ENCODE measurements at regions not wholly inside any gene's neighbourhood (a gene's known extent, or its start where the extent isn't known, plus 50 kb on each side); places are given as distances from the start of the nearest gene placed in this dataset.

- H3K4me1 Mint-ChIP-seq (ENCODE audit: low read depth) = no peaks in the 10 kb centered on the region
- DNase-seq (no peak), ATAC-seq (no peak)
- intact Hi-C loops (cut with micrococcal nuclease) = no loop called here
- H3K9me3 Mint-ChIP-seq = no peaks in the 10 kb centered on the region
- POLR2A ChIA-PET = no interaction called here
- no peak overlapping the region for H3K27ac Mint-ChIP-seq
- no peaks in the 10 kb centered on the region for H3K36me3 Mint-ChIP-seq (ENCODE audit: low read depth)
- no peak overlapping the region for H3K4me3 Mint-ChIP-seq
- CTCF ChIA-PET = no interaction called here
- peaks cover 11% of the 10 kb centered on the region for H3K27me3 Mint-ChIP-seq
- TF ChIP-seq, protein P1, sequence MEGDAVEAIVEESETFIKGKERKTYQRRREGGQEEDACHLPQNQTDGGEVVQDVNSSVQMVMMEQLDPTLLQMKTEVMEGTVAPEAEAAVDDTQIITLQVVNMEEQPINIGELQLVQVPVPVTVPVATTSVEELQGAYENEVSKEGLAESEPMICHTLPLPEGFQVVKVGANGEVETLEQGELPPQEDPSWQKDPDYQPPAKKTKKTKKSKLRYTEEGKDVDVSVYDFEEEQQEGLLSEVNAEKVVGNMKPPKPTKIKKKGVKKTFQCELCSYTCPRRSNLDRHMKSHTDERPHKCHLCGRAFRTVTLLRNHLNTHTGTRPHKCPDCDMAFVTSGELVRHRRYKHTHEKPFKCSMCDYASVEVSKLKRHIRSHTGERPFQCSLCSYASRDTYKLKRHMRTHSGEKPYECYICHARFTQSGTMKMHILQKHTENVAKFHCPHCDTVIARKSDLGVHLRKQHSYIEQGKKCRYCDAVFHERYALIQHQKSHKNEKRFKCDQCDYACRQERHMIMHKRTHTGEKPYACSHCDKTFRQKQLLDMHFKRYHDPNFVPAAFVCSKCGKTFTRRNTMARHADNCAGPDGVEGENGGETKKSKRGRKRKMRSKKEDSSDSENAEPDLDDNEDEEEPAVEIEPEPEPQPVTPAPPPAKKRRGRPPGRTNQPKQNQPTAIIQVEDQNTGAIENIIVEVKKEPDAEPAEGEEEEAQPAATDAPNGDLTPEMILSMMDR (IDR thresholded peaks at IDR 0.05) = no peak
These were observed 213.3 kb upstream of the DAB1 start for GRCh38 chr1:57637155-57637554.

GRCh38 chr1:57633881-57634280 lies 210.0 kb upstream of the DAB1 start:
- ATAC-seq (no peak), DNase-seq (no peak)
- no peaks in the 10 kb centered on the region for H3K9me3 Mint-ChIP-seq
- ChIA-PET CTCF (no interaction called here), POLR2A (no interaction called here)
- no peak overlapping the region for H3K4me3 Mint-ChIP-seq
- intact Hi-C loops (cut with micrococcal nuclease) = no loop called here
- TF ChIP-seq, protein P1 (IDR thresholded peaks at IDR 0.05) = no peak
- no peak overlapping the region for H3K27ac Mint-ChIP-seq
- no peaks in the 10 kb centered on the region for H3K4me1 Mint-ChIP-seq (ENCODE audit: low read depth)
- H3K36me3 Mint-ChIP-seq (ENCODE audit: low read depth) = no peaks in the 10 kb centered on the region
- H3K27me3 Mint-ChIP-seq = peaks cover 10% of the 10 kb centered on the region

- H3K27ac Mint-ChIP-seq = no peak overlapping the region
- ChIA-PET CTCF (no interaction called here), POLR2A (no interaction called here)
- intact Hi-C loops (cut with micrococcal nuclease) = no loop called here
- no peak for ATAC-seq
- no peak for DNase-seq
- TF ChIP-seq, protein P1 (IDR thresholded peaks at IDR 0.05) = no peak
- H3K36me3 Mint-ChIP-seq (ENCODE audit: low read depth) = no peaks in the 10 kb centered on the region
- peaks cover 10% of the 10 kb centered on the region for H3K27me3 Mint-ChIP-seq
- H3K9me3 Mint-ChIP-seq = no peaks in the 10 kb centered on the region
- H3K4me1 Mint-ChIP-seq (ENCODE audit: low read depth) = no peaks in the 10 kb centered on the region
- no peak overlapping the region for H3K4me3 Mint-ChIP-seq
These were observed 209.2 kb upstream of the DAB1 start for GRCh38 chr1:57633056-57633455.

GRCh38 chr1:57632401-57632800 lies 208.5 kb upstream of the DAB1 start:
- TF ChIP-seq, protein P1 (IDR thresholded peaks at IDR 0.05) = no peak
- Mint-ChIP-seq H3K4me1 (ENCODE audit: low read depth) (no peaks in the 10 kb centered on the region), H3K27me3 (peaks cover 10% of the 10 kb centered on the region), H3K36me3 (ENCODE audit: low read depth) (no peaks in the 10 kb centered on the region), H3K9me3 (no peaks in the 10 kb centered on the region), H3K27ac (no peak overlapping the region), H3K4me3 (no peak overlapping the region)
- DNase-seq = no peak
- POLR2A ChIA-PET = no interaction called here
- CTCF ChIA-PET = no interaction called here
- no peak for ATAC-seq
- intact Hi-C loops (cut with micrococcal nuclease) = no loop called here

- H3K9me3 Mint-ChIP-seq = no peaks in the 10 kb centered on the region
- intact Hi-C loops (cut with micrococcal nuclease) = no loop called here
- peaks cover 3% of the 10 kb centered on the region for H3K27me3 Mint-ChIP-seq
- no peak overlapping the region for H3K4me3 Mint-ChIP-seq
- no peak overlapping the region for H3K27ac Mint-ChIP-seq
- CTCF ChIA-PET = no interaction called here
- no peaks in the 10 kb centered on the region for H3K36me3 Mint-ChIP-seq (ENCODE audit: low read depth)
- POLR2A ChIA-PET = no interaction called here
- no peak for DNase-seq
- no peaks in the 10 kb centered on the region for H3K4me1 Mint-ChIP-seq (ENCODE audit: low read depth)
- ATAC-seq = no peak
- TF ChIP-seq, protein P1 (IDR thresholded peaks at IDR 0.05) = no peak
These were observed 203.8 kb upstream of the DAB1 start for GRCh38 chr1:57627612-57628011.
